H1 (cell line): ENCODE measurements at regions not wholly inside any gene's neighbourhood (a gene's known extent, or its start where the extent isn't known, plus 50 kb on each side); places are given as distances from the start of the nearest gene placed in this dataset.

Source experiments
- CTCF ChIA-PET: fragments of 300-600 bp; sonication (Branson Sonifier 250); formaldehyde crosslinking; loops from one replicate; lab custom pipeline; 2021; ENCODE audit not compliant: partially characterized antibody; lab: Charles Lee
- POLR2A ChIA-PET: fragments of 300-600 bp; sonication (Branson Sonifier 250); formaldehyde crosslinking; loops from one replicate; lab custom pipeline; 2021; ENCODE audit warnings: inconsistent platforms; ENCODE audit not compliant: partially characterized antibody; lab: Charles Lee
- DNase-seq, 2 experiments: peaks; one replicate each; pipeline versions ENCODE4 v3.0.0 to v3.0.0-alpha.2; 2010 to 2022; ENCODE audit warnings: low spot score in 2 of 2, low read depth in 1 of 2, mixed read lengths in 1 of 2
- FAIRE-seq: peaks from 2 replicates; lab custom pipeline; 2011; peaks lifted over from hg19 to GRCh38; lab: Jason Lieb, UNC
- H2AFZ ChIP-seq: 2 replicates; pipeline ENCODE4 v1.8.1; 2012; ENCODE audit warnings: low read length, inconsistent platforms
- H2AK5ac ChIP-seq: 2 replicates; pipeline ENCODE4 v1.6.1; 2013; ENCODE audit warnings: low read depth, low read length
- H2BK120ac ChIP-seq: replicated peaks from 2 replicates; pipeline ENCODE3; 2013; ENCODE audit warnings: low read depth, low read length, inconsistent platforms
- H2BK12ac ChIP-seq: 2 replicates; pipeline ENCODE4 v1.6.1; 2013; ENCODE audit warnings: low read depth, low read length
- H2BK15ac ChIP-seq: 2 replicates; pipeline ENCODE4 v1.6.1; 2013; ENCODE audit warnings: low read length
- H2BK20ac ChIP-seq: 2 replicates; pipeline ENCODE4 v1.6.1; 2013; ENCODE audit warnings: low read length
- H2BK5ac ChIP-seq: 2 replicates; pipeline ENCODE4 v1.6.1; 2013; ENCODE audit warnings: low read depth, low read length
- H3K14ac ChIP-seq: 2 replicates; pipeline ENCODE4 v1.6.1; 2013; ENCODE audit warnings: inconsistent platforms; ENCODE audit not compliant: insufficient read length
- H3K18ac ChIP-seq: 2 replicates; pipeline ENCODE4 v1.6.1; 2013; ENCODE audit warnings: low read length; ENCODE audit errors: extremely low read depth
- H3K23ac ChIP-seq: 2 replicates; pipeline ENCODE4 v1.6.1; 2013; ENCODE audit warnings: inconsistent platforms; ENCODE audit not compliant: insufficient read length
- H3K23me2 ChIP-seq: 2 replicates; pipeline ENCODE4 v1.6.1; 2013; ENCODE audit warnings: low read depth, low read length
- H3K27ac ChIP-seq: 2 replicates; pipeline ENCODE4 v1.6.1; 2011; ENCODE audit warnings: low read depth, low read length, inconsistent platforms
- H3K27me3 ChIP-seq, 4 experiments: replicated peaks in 1 of 4; 1 replicate in 1 of 4; 2 replicates in 3 of 4; pipeline versions ENCODE4 v1.6.1 to v1.8.1; 2011 to 2013; ENCODE audit warnings: low read length in 3 of 4, mild to moderate bottlenecking in 3 of 4, inconsistent platforms in 2 of 4, mixed read lengths in 2 of 4, moderate library complexity in 1 of 4; ENCODE audit not compliant: control insufficient read depth in 3 of 4, insufficient read depth in 3 of 4; ENCODE audit errors: extremely low read depth in 1 of 4
- H3K36me3 ChIP-seq, 4 experiments: 2 replicates each; pipeline versions ENCODE4 v1.6.1 to v1.8.1; 2011 to 2013; ENCODE audit warnings: mild to moderate bottlenecking in 4 of 4, low read length in 3 of 4, moderate library complexity in 2 of 4, control low read depth in 1 of 4, inconsistent platforms in 1 of 4; ENCODE audit not compliant: insufficient read depth in 4 of 4, control insufficient read depth in 2 of 4
- H3K4ac ChIP-seq: replicated peaks from 2 replicates; pipeline ENCODE3; 2013; ENCODE audit warnings: low read length, low read depth, mixed read lengths, inconsistent platforms; ENCODE audit not compliant: insufficient read length
- H3K4me1 ChIP-seq, 4 experiments: replicated peaks in 1 of 4; 1 replicate in 1 of 4; 2 replicates in 3 of 4; pipeline versions ENCODE4 v1.6.1 to v1.8.1; 2011 to 2013; ENCODE audit warnings: low read length in 3 of 4, inconsistent platforms in 2 of 4, mixed read lengths in 1 of 4; ENCODE audit not compliant: insufficient read depth in 4 of 4, control insufficient read depth in 3 of 4
- H3K4me2 ChIP-seq, 2 experiments: 2 replicates each; pipeline versions ENCODE4 v1.6.1 to v1.8.1; 2011 to 2013; ENCODE audit warnings: low read depth in 2 of 2, low read length in 2 of 2, control low read depth in 1 of 2, inconsistent platforms in 1 of 2, mild to moderate bottlenecking in 1 of 2; ENCODE audit not compliant: insufficient read depth in 1 of 2
- H3K4me3 ChIP-seq, 4 experiments: fragments of 200-600, 300-600 bp in 1 of 4; sonication (generic), shearing (Covaris generic), sonication (Bioruptor Twin) in 1 of 4; 2 replicates each; pipeline versions ENCODE4 v1.5.1 to v1.8.1; 2011 to 2016; ENCODE audit warnings: low read length in 4 of 4, low read depth in 3 of 4, control low read depth in 2 of 4, inconsistent platforms in 2 of 4, mild to moderate bottlenecking in 2 of 4, mixed read lengths in 1 of 4, moderate library complexity in 1 of 4; ENCODE audit not compliant: insufficient read depth in 2 of 4; ENCODE audit errors: extremely low read depth in 1 of 4
- H3K56ac ChIP-seq: replicated peaks from 2 replicates; pipeline ENCODE3; 2013; ENCODE audit warnings: low read depth, mild to moderate bottlenecking, mixed read lengths, low read length, inconsistent platforms; ENCODE audit not compliant: insufficient read length
- H3K79me1 ChIP-seq: 2 replicates; pipeline ENCODE4 v1.6.1; 2013; ENCODE audit warnings: low read depth, low read length, control low read depth
- H3K79me2 ChIP-seq, 2 experiments: 2 replicates each; pipeline versions ENCODE4 v1.6.1 to v1.8.1; 2012 to 2013; ENCODE audit warnings: low read length in 2 of 2, mild to moderate bottlenecking in 2 of 2, inconsistent platforms in 1 of 2; ENCODE audit not compliant: insufficient read depth in 2 of 2, control insufficient read depth in 1 of 2
- H3K9ac ChIP-seq, 4 experiments: replicated peaks in 1 of 4; 1 replicate in 1 of 4; 2 replicates in 3 of 4; pipeline versions ENCODE4 v1.6.1 to v1.8.1; 2011 to 2013; ENCODE audit warnings: low read depth in 3 of 4, low read length in 3 of 4, control low read depth in 2 of 4, mild to moderate bottlenecking in 2 of 4, moderate library complexity in 2 of 4, inconsistent platforms in 1 of 4; ENCODE audit errors: extremely low read depth in 1 of 4
- H3K9me3 ChIP-seq, 2 experiments: 2 replicates each; pipeline versions ENCODE4 v1.6.1 to v1.8.1; 2012 to 2013; ENCODE audit warnings: mild to moderate bottlenecking in 2 of 2, moderate library complexity in 2 of 2, control low read depth in 1 of 2, inconsistent platforms in 1 of 2, low read depth in 1 of 2, low read length in 1 of 2, mixed read lengths in 1 of 2; ENCODE audit not compliant: insufficient read depth in 2 of 2
- H4K20me1 ChIP-seq, 2 experiments: replicated peaks in 1 of 2; 2 replicates each; pipeline versions ENCODE3 to v1.8.1; 2011 to 2013; ENCODE audit warnings: inconsistent platforms in 2 of 2, low read length in 2 of 2, mild to moderate bottlenecking in 1 of 2; ENCODE audit not compliant: insufficient read depth in 2 of 2, control insufficient read depth in 1 of 2
- H4K5ac ChIP-seq: 2 replicates; pipeline ENCODE4 v1.6.1; 2013; ENCODE audit warnings: low read length, low read depth, mixed read lengths, inconsistent platforms; ENCODE audit not compliant: insufficient read length
- H4K8ac ChIP-seq: 2 replicates; pipeline ENCODE4 v1.8.0; 2013; ENCODE audit warnings: mild to moderate bottlenecking, moderate library complexity, low read length, inconsistent platforms; ENCODE audit not compliant: insufficient read depth; ENCODE audit errors: extremely low read depth
- H4K91ac ChIP-seq: replicated peaks from 2 replicates; pipeline ENCODE3; 2013; ENCODE audit warnings: low read length, mixed read lengths, inconsistent platforms; ENCODE audit not compliant: insufficient read length
- TAF7 ChIP-seq: optimal IDR thresholded peaks from 2 replicates; pipeline ENCODE3; 2011; ENCODE audit warnings: low read depth, mild to moderate bottlenecking, inconsistent platforms, low read length, moderate library complexity, borderline replicate concordance
- WGBS, 2 experiments: shearing (Covaris generic) in 1 of 2; methylation state at CpG; one replicate each; pipeline versions ENCODE4 v1.1.6 to v1.1.7; 2013 to 2015; ENCODE audit warnings: low lambda C conversion rate in 2 of 2, mixed read lengths in 2 of 2, inconsistent platforms in 1 of 2, low coverage in 1 of 2, missing lambda C conversion rate in 1 of 2; ENCODE audit not compliant: insufficient replicate concordance in 2 of 2, insufficient coverage in 1 of 2, insufficient read length in 1 of 2; ENCODE audit errors: extremely low coverage in 1 of 2, missing lambda C conversion rate in 1 of 2; 5-methylcytosine and 5-hydroxymethylcytosine counted together
- TF ChIP-seq, protein P1 (sequence below): IDR thresholded peaks from 2 replicates; pipeline ENCODE4 v1.6.1; 2012; ENCODE audit warnings: low read length, inconsistent platforms

DNA sequence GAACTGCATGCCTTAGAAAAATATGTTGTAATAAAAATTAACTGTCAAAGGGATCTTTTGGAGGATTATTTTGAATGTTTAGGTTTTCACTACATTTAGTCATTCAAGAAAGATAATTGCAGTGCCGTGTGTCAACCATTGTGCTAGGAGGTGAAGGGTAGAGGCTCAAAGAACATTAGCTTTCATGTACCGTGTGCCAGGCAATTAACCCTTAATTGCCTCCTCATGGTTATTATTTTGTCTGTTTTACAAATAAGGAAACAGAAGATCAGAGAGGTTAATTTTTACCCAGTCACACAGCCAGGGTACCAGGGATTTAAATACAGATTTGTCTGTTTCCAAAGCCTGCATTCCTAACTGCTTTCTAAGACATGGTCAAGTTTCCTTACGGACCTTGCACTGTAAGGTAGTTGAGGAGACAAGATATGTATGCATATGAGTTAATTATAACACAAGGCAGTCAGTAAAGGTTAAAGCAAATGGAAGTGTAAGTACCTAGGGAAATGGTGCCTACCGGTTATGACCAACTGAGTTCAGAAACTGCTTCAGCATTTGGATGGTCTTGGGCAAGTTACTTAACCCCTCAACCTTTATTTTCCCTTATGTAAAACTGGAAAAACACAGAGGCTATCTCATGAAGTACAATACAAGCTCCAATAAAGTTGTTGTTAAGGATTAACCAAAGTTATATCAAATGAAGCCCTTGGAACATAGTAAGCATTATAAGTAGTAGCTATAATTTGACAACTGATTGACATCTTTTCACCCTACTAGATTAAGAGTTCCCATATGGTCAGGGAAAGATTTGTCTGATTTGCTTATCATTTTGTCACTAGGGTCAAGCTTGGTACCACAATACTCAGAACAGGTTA lies 434.9 kb downstream of the MBD2 start:
- no peak overlapping the region for H2BK20ac ChIP-seq
- FAIRE-seq (no peak), DNase-seq (no peak)
- no peak overlapping the region for H2BK12ac ChIP-seq
- 81% methylated on average over 4 of the region's 4 CpGs; no CpG with 5 or more reads in 1 of the 2 experiments for WGBS, 2 experiments
- no peak overlapping the region for H2BK5ac ChIP-seq
- H3K36me3 ChIP-seq = no peaks in the 10 kb centered on the region
- H2BK15ac ChIP-seq = no peak overlapping the region
- CTCF ChIA-PET = no interaction called here
- TF ChIP-seq TAF7 = no peak
- TF ChIP-seq, protein P1, sequence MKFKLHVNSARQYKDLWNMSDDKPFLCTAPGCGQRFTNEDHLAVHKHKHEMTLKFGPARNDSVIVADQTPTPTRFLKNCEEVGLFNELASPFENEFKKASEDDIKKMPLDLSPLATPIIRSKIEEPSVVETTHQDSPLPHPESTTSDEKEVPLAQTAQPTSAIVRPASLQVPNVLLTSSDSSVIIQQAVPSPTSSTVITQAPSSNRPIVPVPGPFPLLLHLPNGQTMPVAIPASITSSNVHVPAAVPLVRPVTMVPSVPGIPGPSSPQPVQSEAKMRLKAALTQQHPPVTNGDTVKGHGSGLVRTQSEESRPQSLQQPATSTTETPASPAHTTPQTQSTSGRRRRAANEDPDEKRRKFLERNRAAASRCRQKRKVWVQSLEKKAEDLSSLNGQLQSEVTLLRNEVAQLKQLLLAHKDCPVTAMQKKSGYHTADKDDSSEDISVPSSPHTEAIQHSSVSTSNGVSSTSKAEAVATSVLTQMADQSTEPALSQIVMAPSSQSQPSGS = no peak
- H4K5ac ChIP-seq = no peak overlapping the region
- H4K91ac ChIP-seq = no peak overlapping the region
- no peaks in the 10 kb centered on the region for H4K20me1 ChIP-seq
- H3K4ac ChIP-seq = no peak overlapping the region
- no peak overlapping the region for H2AK5ac ChIP-seq
- no peak overlapping the region for H4K8ac ChIP-seq
- H2AFZ ChIP-seq = no peak overlapping the region
- no peak overlapping the region for H3K4me3 ChIP-seq
- H3K4me2 ChIP-seq = no peak overlapping the region
- H3K18ac ChIP-seq = no peak overlapping the region
- H3K79me2 ChIP-seq = no peaks in the 10 kb centered on the region
- H3K27me3 ChIP-seq = no peaks in the 10 kb centered on the region
- no peak overlapping the region for H3K9ac ChIP-seq
- H3K23ac ChIP-seq = no peak overlapping the region
- no peak overlapping the region for H3K27ac ChIP-seq
- H3K23me2 ChIP-seq = no peaks in the 10 kb centered on the region
- H3K56ac ChIP-seq = no peak overlapping the region
- no peaks in the 10 kb centered on the region for H3K4me1 ChIP-seq
- H3K79me1 ChIP-seq = no peaks in the 10 kb centered on the region
- POLR2A ChIA-PET = no interaction called here
- no peak overlapping the region for H2BK120ac ChIP-seq
- no peak overlapping the region for H3K14ac ChIP-seq
- H3K9me3 ChIP-seq = no peaks in the 10 kb centered on the region
